Tibial nerve (tissue), 4 donors: ENCODE measurements at regions not wholly inside any gene's neighbourhood (a gene's known extent, or its start where the extent isn't known, plus 50 kb on each side); places are given as distances from the start of the nearest gene placed in this dataset.
A peak's percentile ranks its signal among the peaks of the same experiment; 100 is the strongest.
"Not testable (repeated sequence)": the region's sequence is repeated elsewhere in the genome, so short reads cannot be mapped to it uniquely, and the experiment has no call there.

Source experiments
- DNase-seq, 2 donors: peaks; one replicate each; pipeline ENCODE4 v3.0.0-alpha.2; 2019; ENCODE audit warnings: low spot score in 2 of 2
- H3K27ac ChIP-seq, 4 donors: fragments of 200-600 bp; sonication (generic) in 3 of 4; one replicate each; pipeline ENCODE4 v1.5.1; 2017 to 2019; ENCODE audit warnings: mild to moderate bottlenecking in 1 of 4
- H3K27me3 ChIP-seq, 2 donors: fragments of 200-600 bp; sonication (generic) in 1 of 2; one replicate each; pipeline versions ENCODE4 v1.5.1 to v1.6.0; 2017 to 2019
- H3K36me3 ChIP-seq, 3 donors: fragments of 200-600 bp; sonication (generic); one replicate each; pipeline ENCODE4 v1.5.1; 2018 to 2019
- H3K4me1 ChIP-seq, 4 donors: fragments of 200-600 bp; sonication (generic) in 3 of 4; one replicate each; pipeline ENCODE4 v1.5.1; 2017 to 2019
- H3K4me3 ChIP-seq, 4 donors: fragments of 200-600 bp; sonication (generic) in 3 of 4; one replicate each; pipeline ENCODE4 v1.5.1; 2017 to 2019; ENCODE audit warnings: mild to moderate bottlenecking in 1 of 4, moderate library complexity in 1 of 4
- H3K9me3 ChIP-seq, 4 donors: fragments of 200-600 bp; sonication (generic) in 3 of 4; one replicate each; pipeline ENCODE4 v1.5.1; 2017 to 2019
- CTCF ChIP-seq, 5 experiments: fragments of 200-600 bp in 3 of 5; fragments of 450-650 bp in 2 of 5; sonication (generic) in 3 of 5; IDR thresholded peaks; one replicate each; pipeline ENCODE4 v1.5.1; 2016 to 2019; ENCODE audit warnings: antibody characterized with exemption in 5 of 5, mild to moderate bottlenecking in 3 of 5, moderate library complexity in 2 of 5
- EP300 ChIP-seq, 2 donors: sonication (generic); formaldehyde crosslinking; IDR thresholded peaks; one replicate each; pipeline ENCODE4 v1.6.1; 2017; ENCODE audit warnings: antibody characterized with exemption in 2 of 2, mild to moderate bottlenecking in 1 of 2
- POLR2A ChIP-seq, 2 donors: fragments of 450-650 bp; IDR thresholded peaks; one replicate each; pipeline ENCODE4 v1.6.1; 2017; ENCODE audit warnings: antibody characterized with exemption in 2 of 2, mild to moderate bottlenecking in 2 of 2, moderate library complexity in 2 of 2
- WGBS, 2 donors: methylation state at CpG; one replicate each; pipeline ENCODE4 v1.1.5; 2018; 5-methylcytosine and 5-hydroxymethylcytosine counted together

- peak in 1 of 2 donors; percentile 5 for DNase-seq
- whole genome bisulfite sequencing, 2 donors = 44 to 49% methylated on average over 9 of the region's 9 CpGs
- TF ChIP-seq POLR2A (IDR thresholded peaks at IDR 0.05) (no peak), EP300 (IDR thresholded peaks at IDR 0.05) (no peak), CTCF (IDR thresholded peaks at IDR 0.05) (no peak)
- no peaks in the 10 kb centered on the region for H3K9me3 ChIP-seq
- H3K4me1 ChIP-seq = peaks cover 0 to 8% (median 0%) of the 10 kb centered on the region in 4 donors
- H3K36me3 ChIP-seq = no peaks in the 10 kb centered on the region
- H3K27ac ChIP-seq = no peak overlapping the region
- H3K4me3 ChIP-seq = no peak overlapping the region
- no peaks in the 10 kb centered on the region for H3K27me3 ChIP-seq
Observed at GRCh38 chr4:187666697-187667494, 328.7 kb upstream of the ZFP42 start.

- WGBS, 2 donors = 55 to 58% methylated on average over 4 of the region's 4 CpGs
- Histone ChIP-seq H3K4me1 (peaks cover 0 to 8% (median 0%) of the 10 kb centered on the region in 4 donors), H3K9me3 (no peaks in the 10 kb centered on the region), H3K27ac (no peak overlapping the region), H3K36me3 (no peaks in the 10 kb centered on the region), H3K27me3 (no peaks in the 10 kb centered on the region), H3K4me3 (no peak overlapping the region)
- TF ChIP-seq POLR2A (IDR thresholded peaks at IDR 0.05) = no peak
- TF ChIP-seq EP300 (IDR thresholded peaks at IDR 0.05) = no peak
- TF ChIP-seq CTCF (IDR thresholded peaks at IDR 0.05) = no peak
- DNase-seq = no peak
Observed at GRCh38 chr4:187668526-187669082, 327.0 kb upstream of the ZFP42 start.

GRCh38 chr4:187671521-187671920 is 324.1 kb upstream of the ZFP42 start:
- not testable (repeated sequence) for H3K4me1 ChIP-seq, H3K4me3 ChIP-seq, H3K36me3 ChIP-seq, H3K27me3 ChIP-seq, DNase-seq, H3K27ac ChIP-seq, H3K9me3 ChIP-seq
- 90 to 91% methylated on average over 11 of the region's 13 CpGs for WGBS, 2 donors

- WGBS, 2 donors = 93 to 97% methylated on average over 7 to 9 of the region's 12 CpGs
- DNase-seq, H3K27me3 ChIP-seq, H3K4me3 ChIP-seq, H3K36me3 ChIP-seq, H3K27ac ChIP-seq, H3K9me3 ChIP-seq, H3K4me1 ChIP-seq: not testable (repeated sequence)
Observed at GRCh38 chr4:187671958-187672357, 323.6 kb upstream of the ZFP42 start.

- WGBS, 2 donors = 83 to 91% methylated on average over 8 to 10 of the region's 12 CpGs
Observed at GRCh38 chr4:187672526-187672925, 323.0 kb upstream of the ZFP42 start.

GRCh38 chr4:187679450-187679849 is 316.1 kb upstream of the ZFP42 start:
- no peak for TF ChIP-seq EP300 (IDR thresholded peaks at IDR 0.05)
- no peak for TF ChIP-seq CTCF (IDR thresholded peaks at IDR 0.05)
- TF ChIP-seq POLR2A (IDR thresholded peaks at IDR 0.05) = no peak
- WGBS, 2 donors = 75 to 78% methylated on average over 2 of the region's 2 CpGs
- Histone ChIP-seq H3K9me3 (no peaks in the 10 kb centered on the region), H3K4me1 (no peaks in the 10 kb centered on the region), H3K27me3 (no peaks in the 10 kb centered on the region), H3K27ac (no peak overlapping the region), H3K4me3 (no peak overlapping the region), H3K36me3 (no peaks in the 10 kb centered on the region)
- DNase-seq = no peak

More at GRCh38 chr4:187672526-187672925, 323.0 kb upstream of the ZFP42 start:
- not testable (repeated sequence) for H3K4me3 ChIP-seq, H3K27ac ChIP-seq, H3K9me3 ChIP-seq, H3K4me1 ChIP-seq, DNase-seq, H3K36me3 ChIP-seq, H3K27me3 ChIP-seq
